HG03521 (cell line): ENCODE measurements at regions not wholly inside any gene's neighbourhood (a gene's known extent, or its start where the extent isn't known, plus 50 kb on each side); places are given as distances from the start of the nearest gene placed in this dataset.
"Not testable (repeated sequence)": the region's sequence is repeated elsewhere in the genome, so short reads cannot be mapped to it uniquely, and the experiment has no call there.

ENCODE experiments used
- ATAC-seq: cut with Tn5 transposase; IDR thresholded peaks from one replicate; pipeline ENCODE4 v1.9.1; 2021; ENCODE audit warnings: mild to moderate bottlenecking, moderate library complexity; ENCODE audit not compliant: unreplicated experiment

- ATAC-seq = no peak
Measured at GRCh38 chr14:55973911-55974630, 144.1 kb upstream of the PELI2 start.

GRCh38 chr14:55975281-55975910 is 142.8 kb upstream of the PELI2 start:
- no peak for ATAC-seq

- no peak for ATAC-seq
Measured at GRCh38 chr14:55976219-55976618, 142.0 kb upstream of the PELI2 start.

- ATAC-seq = no peak
Measured at GRCh38 chr14:55976655-55977054, 141.6 kb upstream of the PELI2 start.

- ATAC-seq = no peak
Measured at GRCh38 chr14:55977392-55978150, 140.6 kb upstream of the PELI2 start.

GRCh38 chr14:55979096-55979495 is 139.1 kb upstream of the PELI2 start:
- ATAC-seq = no peak

GRCh38 chr14:55979781-55980180 is 138.4 kb upstream of the PELI2 start:
- no peak for ATAC-seq

GRCh38 chr14:55980970-55981369 is 137.2 kb upstream of the PELI2 start:
- no peak for ATAC-seq

- no peak for ATAC-seq
Measured at GRCh38 chr14:55986069-55986468, 132.1 kb upstream of the PELI2 start.

GRCh38 chr14:56000846-56001245 is 117.4 kb upstream of the PELI2 start:
- ATAC-seq = no peak

GRCh38 chr14:56002342-56002741 is 115.9 kb upstream of the PELI2 start:
- no peak for ATAC-seq

GRCh38 chr14:56002876-56003625 is 115.2 kb upstream of the PELI2 start:
- peak; percentile 70 for ATAC-seq

- ATAC-seq = no peak
Measured at GRCh38 chr14:56004323-56004722, 113.9 kb upstream of the PELI2 start.

- peak; percentile 65 for ATAC-seq
Measured at GRCh38 chr14:56004786-56005185, 113.4 kb upstream of the PELI2 start.

- ATAC-seq = no peak
Measured at GRCh38 chr14:56005191-56006053, 112.8 kb upstream of the PELI2 start.

GRCh38 chr14:56007491-56007890 is 110.7 kb upstream of the PELI2 start:
- not testable (repeated sequence) for ATAC-seq

GRCh38 chr14:56008150-56008549 is 110.1 kb upstream of the PELI2 start:
- no peak for ATAC-seq

GRCh38 chr14:56008661-56009060 is 109.5 kb upstream of the PELI2 start:
- ATAC-seq = not testable (repeated sequence)

- ATAC-seq = no peak
Measured at GRCh38 chr14:56023661-56024081, 94.5 kb upstream of the PELI2 start.

GRCh38 chr14:56025191-56025590 is 93.0 kb upstream of the PELI2 start:
- no peak for ATAC-seq
